GM19438 (cell line): ENCODE measurements at regions not wholly inside any gene's neighbourhood (a gene's known extent, or its start where the extent isn't known, plus 50 kb on each side); places are given as distances from the start of the nearest gene placed in this dataset.

Source experiments
- ATAC-seq: cut with Tn5 transposase; IDR thresholded peaks from one replicate; pipeline ENCODE4 v1.9.1; 2021; ENCODE audit warnings: low read depth; ENCODE audit not compliant: unreplicated experiment

GRCh38 chr13:58855283-58855682 is 1223.7 kb downstream of the PCDH17 start:
- no peak for ATAC-seq

DNA sequence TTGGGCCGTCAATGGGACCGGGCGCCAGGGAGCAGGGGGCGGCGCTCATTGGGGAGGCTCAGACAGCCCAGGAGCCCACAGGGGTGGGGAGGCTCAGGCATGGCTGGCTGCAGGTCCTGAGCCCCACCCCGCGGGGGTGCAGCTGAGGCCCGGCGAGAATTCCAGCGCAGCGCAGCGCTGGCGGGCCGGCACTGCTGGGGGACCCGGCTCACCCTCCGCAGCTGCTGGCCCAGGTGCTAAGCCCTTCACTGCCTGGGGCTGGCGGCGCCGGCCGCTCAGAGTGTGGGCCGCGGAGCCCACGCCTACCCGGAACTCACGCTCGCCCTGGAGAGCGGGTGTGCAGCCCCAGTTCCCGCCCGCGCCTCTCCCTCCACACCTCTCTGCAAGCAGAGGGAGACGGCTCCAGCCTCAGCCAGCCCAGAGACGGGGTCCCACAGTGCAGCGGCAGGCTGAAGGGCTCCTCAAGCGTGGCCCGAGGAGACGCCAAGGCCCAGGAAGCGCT is 1227.4 kb downstream of the PCDH17 start:
- ATAC-seq, result no peak

DNA sequence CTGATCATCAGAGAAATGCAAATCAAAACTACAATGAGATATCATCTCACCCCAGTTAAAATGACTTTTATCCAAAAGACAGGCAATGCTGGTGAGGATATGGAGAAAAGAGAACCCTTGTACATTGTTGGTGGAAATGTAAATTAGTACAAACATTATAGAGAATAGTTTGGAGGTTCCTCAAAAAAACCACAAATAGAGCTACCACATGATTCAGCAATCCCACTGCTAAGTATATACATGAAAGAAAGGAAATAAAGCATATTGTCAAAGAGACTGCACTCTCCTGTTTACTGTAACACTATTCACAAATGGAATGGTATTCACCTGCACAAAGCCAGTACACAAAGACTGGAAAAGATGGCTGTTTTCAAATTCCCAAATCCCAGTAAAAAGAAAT is 1233.7 kb downstream of the PCDH17 start:
- no peak for ATAC-seq

GRCh38 chr13:58869566-58869965 is 1238.0 kb downstream of the PCDH17 start:
- ATAC-seq, result no peak

DNA sequence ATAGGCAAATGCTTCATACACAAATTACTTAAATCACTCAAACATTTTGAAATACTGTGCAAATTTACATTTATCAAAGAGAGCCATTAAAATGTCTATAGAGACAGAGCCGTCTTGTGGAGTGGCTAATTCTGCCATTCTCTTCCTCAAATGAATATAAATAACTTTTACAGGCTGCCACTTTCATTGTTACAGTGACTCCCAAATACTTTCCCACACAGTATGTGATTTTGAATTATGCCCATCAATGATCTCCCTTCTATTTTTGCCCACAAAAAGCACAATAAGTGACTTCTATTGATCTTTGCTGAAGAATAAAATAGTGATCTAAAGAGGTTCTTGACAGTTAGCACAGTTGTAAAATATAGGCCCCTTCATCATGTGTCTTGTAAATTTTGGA is 1244.9 kb downstream of the PCDH17 start:
- ATAC-seq, result no peak

DNA sequence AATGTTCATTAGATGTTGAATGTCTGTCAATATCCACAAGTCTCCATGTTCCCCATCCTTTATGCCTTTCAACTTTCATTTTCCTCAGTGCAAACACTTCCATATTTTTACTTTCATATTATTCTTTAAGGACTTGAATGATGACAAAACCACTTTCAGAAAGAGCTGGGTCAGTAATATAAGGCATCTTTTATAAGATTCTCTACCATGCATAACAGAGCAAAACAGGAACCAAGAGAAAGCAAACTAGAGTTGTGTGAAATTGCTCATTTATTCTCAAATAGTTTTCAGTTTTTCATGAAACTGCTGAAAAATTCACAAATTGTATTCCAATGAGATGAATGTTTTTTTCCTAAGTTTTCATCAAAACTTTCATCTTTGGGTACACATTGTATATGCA is 1247.6 kb downstream of the PCDH17 start:
- no peak for ATAC-seq

DNA sequence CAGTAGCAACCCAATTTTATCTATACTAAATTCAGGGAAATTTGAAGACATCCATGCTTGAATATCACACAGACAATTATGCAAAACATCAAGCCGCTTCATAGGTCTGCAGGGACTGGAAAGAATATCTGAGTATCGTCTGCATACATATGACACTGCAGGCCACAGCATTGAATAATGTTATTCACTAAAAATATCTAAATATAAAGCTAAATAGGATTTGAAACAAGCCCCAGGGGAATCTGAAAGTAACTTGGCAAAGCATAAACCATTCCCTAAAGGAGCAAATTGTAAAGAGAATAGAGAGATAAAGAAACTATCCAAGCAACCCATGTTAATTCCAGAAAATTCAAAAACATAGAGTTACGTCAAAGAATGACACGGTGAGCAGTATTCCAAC is 1251.0 kb downstream of the PCDH17 start:
- no peak for ATAC-seq

DNA sequence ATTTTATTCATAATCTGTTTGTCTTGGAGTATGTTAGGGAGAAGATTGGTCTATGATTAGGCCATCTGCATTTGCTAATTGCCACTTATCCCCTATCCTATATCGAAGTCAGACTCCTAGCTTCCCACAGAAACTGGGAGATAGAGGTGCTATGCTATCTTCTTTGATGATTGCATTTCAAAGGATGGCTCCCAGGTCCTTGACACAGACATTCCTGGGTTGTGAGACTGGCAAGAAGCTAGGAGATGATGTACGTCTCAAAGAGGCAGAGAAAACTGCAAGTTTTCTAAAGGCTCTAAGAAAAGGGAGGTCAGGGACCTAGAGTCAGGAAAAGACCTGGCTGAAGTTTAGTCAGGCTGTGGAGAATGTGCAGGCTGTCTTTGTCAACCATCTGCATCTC is 1251.9 kb downstream of the PCDH17 start:
- ATAC-seq, result no peak

DNA sequence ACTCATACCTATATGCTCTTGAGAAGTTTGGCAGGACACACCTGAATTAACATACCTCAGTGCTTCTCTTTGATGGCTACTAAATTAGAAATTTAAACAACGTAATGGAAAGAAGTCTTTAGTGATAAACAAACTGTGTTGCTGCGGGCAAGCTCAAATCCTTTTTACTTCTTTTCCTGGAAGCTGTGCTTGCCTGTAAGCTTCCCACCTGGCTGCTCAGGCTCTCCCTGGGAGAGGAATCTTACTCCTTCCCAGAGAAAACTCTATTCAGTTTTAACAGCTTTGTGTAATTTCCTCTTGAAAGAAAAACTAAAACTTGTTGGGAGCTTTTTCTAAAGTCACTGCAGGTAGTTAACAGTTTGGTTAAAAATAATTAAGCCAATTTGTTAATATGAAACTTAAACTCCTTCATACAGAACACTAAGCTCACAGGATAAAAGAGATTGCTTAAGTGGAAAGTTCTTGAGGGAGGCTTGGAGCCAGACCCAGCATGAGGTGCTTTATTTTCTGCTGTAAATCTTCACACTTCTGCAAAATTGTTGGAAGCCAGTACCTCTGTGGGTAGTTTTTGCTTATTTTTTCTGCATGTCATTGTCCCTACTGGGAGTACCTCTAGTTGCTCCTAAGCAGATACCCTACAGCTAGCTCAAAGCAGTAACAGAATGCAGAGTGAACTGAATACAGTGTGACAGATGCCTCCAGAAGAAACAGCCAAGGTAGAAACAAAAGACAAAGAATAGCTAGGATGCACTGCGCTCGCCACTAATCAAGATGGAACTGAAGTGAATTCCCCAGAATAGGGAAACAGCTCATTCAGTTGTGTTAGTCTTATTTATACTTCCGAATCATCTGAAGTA is 1253.0 kb downstream of the PCDH17 start:
- no peak for ATAC-seq

DNA sequence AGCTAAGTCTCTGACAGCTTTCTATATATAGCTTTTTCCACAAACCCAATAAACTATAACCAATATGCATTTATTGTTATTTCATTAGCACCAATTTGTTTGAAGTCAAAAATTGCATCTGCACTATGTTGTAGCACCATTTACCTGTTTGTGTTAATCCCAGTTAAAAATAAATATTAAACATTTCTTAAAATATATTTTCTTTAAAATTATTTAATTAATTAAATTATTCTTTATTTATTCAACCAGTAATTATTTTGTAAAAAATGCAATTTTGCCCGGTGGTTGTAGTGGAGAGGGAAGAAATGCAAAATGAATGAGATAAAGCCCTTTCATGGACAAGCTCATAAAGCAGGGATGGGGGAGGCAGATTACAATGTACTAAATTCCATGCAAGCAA is 1257.9 kb downstream of the PCDH17 start:
- ATAC-seq, result no peak

DNA sequence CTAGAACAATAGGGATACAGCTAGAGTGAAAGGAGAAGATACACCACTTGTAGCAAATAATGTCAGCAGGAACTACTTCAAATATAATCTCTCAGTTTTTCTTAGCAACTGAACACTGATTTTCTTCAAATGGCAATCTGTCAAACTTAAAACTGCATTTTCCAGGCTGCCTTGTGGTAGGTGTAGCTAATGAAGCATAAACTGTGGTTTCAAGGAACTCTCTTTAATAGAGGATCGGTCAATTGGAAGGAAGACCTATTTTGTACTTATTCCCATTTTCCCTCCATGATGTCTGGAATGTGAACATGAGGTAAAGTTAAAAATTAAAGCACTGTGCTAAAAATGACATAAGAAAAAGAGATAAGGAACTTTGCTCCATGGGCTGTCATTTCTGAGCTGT is 1261.9 kb downstream of the PCDH17 start:
- ATAC-seq, result no peak

GRCh38 chr13:58906329-58907007 is 1257.3 kb downstream of the DIAPH3 start:
- no peak for ATAC-seq

GRCh38 chr13:58907347-58907746 is 1256.4 kb downstream of the DIAPH3 start:
- no peak for ATAC-seq

GRCh38 chr13:58908019-58908679 is 1255.6 kb downstream of the DIAPH3 start:
- no peak for ATAC-seq

DNA sequence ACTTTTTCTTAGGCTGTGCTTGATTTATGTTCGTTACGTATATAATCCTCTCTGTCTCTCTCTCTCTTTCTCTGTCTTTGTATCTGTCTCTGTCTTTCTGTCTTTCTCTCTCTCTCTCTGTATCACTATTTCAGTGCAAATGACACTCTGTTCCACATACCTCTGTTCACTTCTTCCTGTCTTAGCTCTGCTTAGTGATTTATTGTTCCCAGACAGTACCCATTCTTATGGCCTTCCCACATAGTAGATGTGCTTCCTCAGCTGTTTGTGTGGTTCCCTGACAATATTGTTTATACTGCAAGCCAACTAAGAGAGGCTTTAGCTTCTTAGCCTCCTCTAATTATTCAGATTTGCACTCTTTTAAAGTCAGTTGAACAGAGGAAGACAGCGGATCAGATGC is 1244.2 kb downstream of the DIAPH3 start:
- no peak for ATAC-seq

- no peak for ATAC-seq
These were observed 1242.6 kb downstream of the DIAPH3 start for GRCh38 chr13:58921129-58921528.

GRCh38 chr13:58926858-58927257 is 1236.9 kb downstream of the DIAPH3 start:
- ATAC-seq, result no peak

DNA sequence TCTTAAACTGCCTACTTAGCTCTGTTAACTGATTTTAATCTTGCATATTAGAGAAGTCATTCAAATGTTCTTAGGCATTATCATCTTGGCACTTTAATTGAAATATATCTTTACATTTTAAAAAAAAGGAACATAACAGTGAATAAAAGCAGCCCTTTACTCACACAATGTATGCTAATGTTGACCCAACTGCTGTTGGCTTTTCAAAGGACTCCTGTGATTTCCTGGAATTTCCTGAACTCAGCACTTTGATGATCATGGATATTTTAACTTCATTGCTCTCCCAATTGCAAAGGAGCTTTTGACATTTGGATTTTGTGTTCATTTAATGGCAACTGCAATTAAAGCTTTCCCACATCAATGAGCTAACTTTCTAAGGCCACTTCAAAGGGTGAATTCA is 1230.3 kb downstream of the DIAPH3 start:
- no peak for ATAC-seq

DNA sequence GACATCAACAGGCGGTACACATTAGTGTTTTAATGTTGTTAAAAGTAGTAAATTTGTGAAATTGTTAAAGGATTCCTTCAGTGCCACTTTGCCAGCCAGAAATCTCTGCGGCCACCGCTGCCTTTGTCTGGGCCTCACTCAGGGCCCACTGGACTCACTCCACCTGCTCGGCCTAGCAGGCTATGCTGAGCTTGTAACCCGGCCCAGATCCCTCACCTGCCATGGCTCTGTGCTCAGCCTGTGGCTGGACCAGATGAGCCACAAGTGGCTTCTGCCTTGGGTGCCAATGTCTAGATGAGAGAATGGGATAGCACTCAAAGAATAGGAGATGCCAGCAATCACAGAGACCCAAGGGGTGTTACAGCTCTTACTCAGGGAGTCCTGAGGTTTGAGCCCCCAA is 1228.0 kb downstream of the DIAPH3 start:
- ATAC-seq, result no peak

DNA sequence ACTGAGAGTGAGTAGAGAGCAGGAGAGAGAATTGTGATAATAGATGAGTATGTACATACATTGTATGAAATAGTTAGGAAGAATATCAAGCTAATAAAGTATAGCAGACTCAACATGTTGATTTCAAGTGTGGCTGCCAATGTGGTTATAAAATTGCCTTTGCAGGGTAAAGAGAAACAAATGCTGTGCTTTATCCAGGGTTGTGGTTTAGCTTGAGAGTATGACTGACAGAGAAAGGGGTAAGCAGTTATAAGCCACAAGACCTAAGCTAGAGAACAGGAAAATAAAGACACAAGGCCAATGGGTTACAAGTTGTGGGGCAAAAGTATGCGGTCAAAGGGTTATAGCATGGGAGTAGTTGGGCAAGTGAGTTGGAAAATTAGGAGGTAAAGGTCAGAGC is 1217.5 kb downstream of the DIAPH3 start:
- ATAC-seq, result no peak

DNA sequence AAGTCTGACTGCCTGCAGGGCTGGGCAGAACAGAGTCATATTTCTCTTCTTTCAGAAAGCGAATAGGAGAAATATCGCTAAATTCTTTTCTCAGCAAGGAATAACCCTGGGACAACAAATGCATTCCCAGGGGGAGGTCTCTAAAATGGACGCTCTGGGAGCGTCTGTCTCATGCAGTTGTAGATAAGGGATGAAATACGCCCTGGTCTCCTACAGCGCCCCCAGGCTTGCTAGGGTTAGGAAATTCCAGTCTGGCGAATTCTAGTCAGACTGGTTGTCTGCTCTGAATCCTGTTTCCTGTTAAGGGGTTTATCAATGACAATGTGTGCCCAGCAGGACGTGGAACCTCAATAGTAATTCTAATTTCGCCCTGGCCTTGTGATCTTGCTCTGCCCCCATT is 1214.1 kb downstream of the DIAPH3 start:
- no peak for ATAC-seq
